SK-N-SH (cell line): ENCODE measurements at regions not wholly inside any gene's neighbourhood (a gene's known extent, or its start where the extent isn't known, plus 50 kb on each side); places are given as distances from the start of the nearest gene placed in this dataset.

Experiments
- CTCF ChIA-PET: fragments of 300-600, 350-600 bp; formaldehyde crosslinking; extraction: SDS; loops from one replicate; lab custom pipeline; 2021; lab: Yijun Ruan, JAX
- POLR2A ChIA-PET: fragments of 350-600 bp; sonication (Branson Sonifier 250); formaldehyde crosslinking; extraction: SDS; loops from one replicate; lab custom pipeline; 2020; ENCODE audit warnings: antibody characterized with exemption, inconsistent platforms; lab: Yijun Ruan, JAX
- DNase-seq: peaks from one replicate; pipeline ENCODE4 v3.0.0; 2012
- H2AFZ ChIP-seq: fragments of 200-600 bp; sonication (generic); 2 replicates; pipeline ENCODE4 v1.8.1; 2016; ENCODE audit warnings: antibody characterized with exemption, mild to moderate bottlenecking, low read depth
- H3F3A ChIP-seq: fragments of 200-600 bp; sonication (generic); replicated peaks from 2 replicates; pipeline ENCODE3; 2016; ENCODE audit warnings: antibody characterized with exemption, mild to moderate bottlenecking; ENCODE audit not compliant: insufficient read depth
- H3K27ac ChIP-seq, 2 experiments: fragments of 200-500 bp in 1 of 2; fragments of 200-600 bp in 1 of 2; sonication (Bioruptor generic) in 1 of 2; sonication (generic), shearing (Covaris generic) in 1 of 2; 2 replicates each; pipeline versions ENCODE4 v1.5.1 to v1.6.1; 2014 to 2016; ENCODE audit warnings: low read depth in 2 of 2, inconsistent platforms in 1 of 2, low read length in 1 of 2, mild to moderate bottlenecking in 1 of 2, mixed read lengths in 1 of 2
- H3K27me3 ChIP-seq: fragments of 200-600 bp; sonication (generic), shearing (Covaris generic); 2 replicates; pipeline ENCODE4 v1.6.1; 2016; ENCODE audit warnings: mixed run types; ENCODE audit not compliant: insufficient read depth
- H3K36me3 ChIP-seq, 2 experiments: fragments of 200-500 bp in 1 of 2; fragments of 200-600 bp in 1 of 2; sonication (Bioruptor generic) in 1 of 2; sonication (generic) in 1 of 2; replicated peaks in 1 of 2; 2 replicates each; pipeline versions ENCODE3 to v1.5.1; 2014 to 2016; ENCODE audit warnings: low read length in 1 of 2, mild to moderate bottlenecking in 1 of 2; ENCODE audit not compliant: insufficient read depth in 2 of 2, control insufficient read depth in 1 of 2
- H3K4me1 ChIP-seq, 2 experiments: fragments of 200-500 bp in 1 of 2; fragments of 200-600 bp in 1 of 2; sonication (Bioruptor generic) in 1 of 2; sonication (generic), shearing (Covaris generic) in 1 of 2; 2 replicates each; pipeline versions ENCODE4 v1.5.1 to v1.6.1; 2014 to 2016; ENCODE audit warnings: low read depth in 1 of 2, low read length in 1 of 2, mixed run types in 1 of 2; ENCODE audit not compliant: insufficient read depth in 2 of 2, control insufficient read depth in 1 of 2
- H3K4me2 ChIP-seq: fragments of 200-600 bp; sonication (generic), shearing (Covaris generic); 2 replicates; pipeline ENCODE4 v1.6.1; 2017; ENCODE audit warnings: mixed run types
- H3K4me3 ChIP-seq, 2 experiments: fragments of 200-500 bp in 1 of 2; fragments of 200-600 bp in 1 of 2; sonication (Bioruptor generic) in 1 of 2; sonication (generic), shearing (Covaris generic) in 1 of 2; 2 replicates each; pipeline versions ENCODE4 v1.5.1 to v1.8.1; 2014 to 2016; ENCODE audit warnings: low read depth in 2 of 2, inconsistent platforms in 1 of 2, low read length in 1 of 2, mild to moderate bottlenecking in 1 of 2, mixed read lengths in 1 of 2, moderate library complexity in 1 of 2
- H3K79me2 ChIP-seq: fragments of 200-600 bp; sonication (generic); 2 replicates; pipeline ENCODE4 v1.8.1; 2017; ENCODE audit warnings: mild to moderate bottlenecking; ENCODE audit not compliant: insufficient read depth
- H3K9ac ChIP-seq: fragments of 200-600 bp; sonication (generic); 2 replicates; pipeline ENCODE4 v1.6.1; 2017; ENCODE audit warnings: mixed run types
- H3K9me2 ChIP-seq: fragments of 200-600 bp; sonication (generic); 2 replicates; pipeline ENCODE4 v1.6.1; 2017; ENCODE audit warnings: mixed run types
- H3K9me3 ChIP-seq: fragments of 200-600 bp; sonication (generic); 2 replicates; pipeline ENCODE4 v1.6.1; 2017; ENCODE audit warnings: mixed run types, mild to moderate bottlenecking, moderate library complexity
- H4K20me1 ChIP-seq: fragments of 200-600 bp; sonication (generic); 2 replicates; pipeline ENCODE4 v1.6.1; 2017; ENCODE audit warnings: mild to moderate bottlenecking, mixed run types; ENCODE audit not compliant: insufficient read depth
- CTCF ChIP-seq: fragments of 200-600 bp; sonication (generic); IDR thresholded peaks from 2 replicates; pipeline ENCODE4 v1.6.1; 2017; ENCODE audit warnings: antibody characterized with exemption, mild to moderate bottlenecking, moderate library complexity
- ELF1 ChIP-seq: IDR thresholded peaks from 2 replicates; pipeline ENCODE4 v1.4.0; 2012
- EP300 ChIP-seq, 2 experiments: IDR thresholded peaks; 2 replicates each; pipeline versions ENCODE4 v1.4.0 to v1.6.1; 2012; ENCODE audit warnings: borderline replicate concordance in 1 of 2, low read depth in 1 of 2, low read length in 1 of 2
- EZH2phosphoT487 ChIP-seq: fragments of 200-600 bp; sonication (generic); IDR thresholded peaks from 2 replicates; pipeline ENCODE4 v1.6.1; 2017; ENCODE audit warnings: low read depth, mixed run types, mild to moderate bottlenecking, antibody characterized with exemption, moderate library complexity, borderline replicate concordance
- GABPA ChIP-seq: IDR thresholded peaks from 2 replicates; pipeline ENCODE4 v1.4.0; 2012; ENCODE audit warnings: low read depth, mild to moderate bottlenecking
- GATA2 ChIP-seq: sonication (generic); formaldehyde crosslinking; IDR thresholded peaks from 2 replicates; pipeline ENCODE4 v1.5.0; 2020; ENCODE audit warnings: mild to moderate bottlenecking, missing genetic modification reagents
- IRF3 ChIP-seq: fragments of 150-350 bp; IDR thresholded peaks from 2 replicates; pipeline ENCODE4 v1.6.1; 2016; ENCODE audit warnings: mild to moderate bottlenecking, low read depth, low read length
- JUND ChIP-seq: IDR thresholded peaks from 2 replicates; pipeline ENCODE4 v1.4.0; 2012
- MEF2A ChIP-seq: IDR thresholded peaks from 2 replicates; pipeline ENCODE4 v1.4.0; 2012; ENCODE audit warnings: low read depth, borderline replicate concordance
- MXI1 ChIP-seq: IDR thresholded peaks from 2 replicates; pipeline ENCODE4 v1.6.1; 2012; ENCODE audit warnings: mild to moderate bottlenecking, low read depth, low read length, improper control_type of control experiment
- NFIC ChIP-seq: IDR thresholded peaks from 2 replicates; pipeline ENCODE4 v1.4.0; 2012; ENCODE audit warnings: borderline replicate concordance
- RAD21 ChIP-seq: IDR thresholded peaks from 2 replicates; pipeline ENCODE4 v1.6.1; 2012; ENCODE audit warnings: mild to moderate bottlenecking, low read length
- SIN3A ChIP-seq: IDR thresholded peaks from 2 replicates; pipeline ENCODE4 v1.6.1; 2012; ENCODE audit warnings: low read depth, mild to moderate bottlenecking, low read length, moderate library complexity, borderline replicate concordance
- YY1 ChIP-seq: IDR thresholded peaks from 2 replicates; pipeline ENCODE4 v1.4.0; 2012; ENCODE audit warnings: low read depth, mild to moderate bottlenecking
- ZBTB33 ChIP-seq: IDR thresholded peaks from 2 replicates; pipeline ENCODE4 v1.4.0; 2012; ENCODE audit warnings: low read depth, borderline replicate concordance
- WGBS: methylation state at CpG from one replicate; pipeline ENCODE4 v1.1.6; 2017; ENCODE audit warnings: low lambda C conversion rate; 5-methylcytosine and 5-hydroxymethylcytosine counted together
- TF ChIP-seq, protein P1 (sequence below): IDR thresholded peaks from 2 replicates; pipeline ENCODE4 v1.6.1; 2012; ENCODE audit warnings: mild to moderate bottlenecking, low read depth, low read length, moderate library complexity

GRCh38 chr6:165782134-165782533 is 119.1 kb upstream of the PDE10A start:
- Histone ChIP-seq H3K36me3 (no peaks in the 10 kb centered on the region), H3K4me2 (no peak overlapping the region), H3K79me2 (no peaks in the 10 kb centered on the region), H3K9ac (no peak overlapping the region), H3K27me3 (no peaks in the 10 kb centered on the region), H4K20me1 (no peaks in the 10 kb centered on the region), H3K4me1 (no peaks in the 10 kb centered on the region), H3K27ac (no peak overlapping the region), H3F3A (no peaks in the 10 kb centered on the region), H3K9me3 (no peaks in the 10 kb centered on the region), H3K9me2 (no peaks in the 10 kb centered on the region), H3K4me3 (no peak overlapping the region), H2AFZ (no peak overlapping the region)
- DNase-seq: no peak
- 36% methylated on average over 8 of the region's 8 CpGs for WGBS
- TF ChIP-seq EZH2phosphoT487 (no peak), SIN3A (no peak), ELF1 (no peak), RAD21 (no peak), GATA2 (CRISPR knock-in tag) (no peak), GABPA (no peak)
- TF ChIP-seq, protein P1, sequence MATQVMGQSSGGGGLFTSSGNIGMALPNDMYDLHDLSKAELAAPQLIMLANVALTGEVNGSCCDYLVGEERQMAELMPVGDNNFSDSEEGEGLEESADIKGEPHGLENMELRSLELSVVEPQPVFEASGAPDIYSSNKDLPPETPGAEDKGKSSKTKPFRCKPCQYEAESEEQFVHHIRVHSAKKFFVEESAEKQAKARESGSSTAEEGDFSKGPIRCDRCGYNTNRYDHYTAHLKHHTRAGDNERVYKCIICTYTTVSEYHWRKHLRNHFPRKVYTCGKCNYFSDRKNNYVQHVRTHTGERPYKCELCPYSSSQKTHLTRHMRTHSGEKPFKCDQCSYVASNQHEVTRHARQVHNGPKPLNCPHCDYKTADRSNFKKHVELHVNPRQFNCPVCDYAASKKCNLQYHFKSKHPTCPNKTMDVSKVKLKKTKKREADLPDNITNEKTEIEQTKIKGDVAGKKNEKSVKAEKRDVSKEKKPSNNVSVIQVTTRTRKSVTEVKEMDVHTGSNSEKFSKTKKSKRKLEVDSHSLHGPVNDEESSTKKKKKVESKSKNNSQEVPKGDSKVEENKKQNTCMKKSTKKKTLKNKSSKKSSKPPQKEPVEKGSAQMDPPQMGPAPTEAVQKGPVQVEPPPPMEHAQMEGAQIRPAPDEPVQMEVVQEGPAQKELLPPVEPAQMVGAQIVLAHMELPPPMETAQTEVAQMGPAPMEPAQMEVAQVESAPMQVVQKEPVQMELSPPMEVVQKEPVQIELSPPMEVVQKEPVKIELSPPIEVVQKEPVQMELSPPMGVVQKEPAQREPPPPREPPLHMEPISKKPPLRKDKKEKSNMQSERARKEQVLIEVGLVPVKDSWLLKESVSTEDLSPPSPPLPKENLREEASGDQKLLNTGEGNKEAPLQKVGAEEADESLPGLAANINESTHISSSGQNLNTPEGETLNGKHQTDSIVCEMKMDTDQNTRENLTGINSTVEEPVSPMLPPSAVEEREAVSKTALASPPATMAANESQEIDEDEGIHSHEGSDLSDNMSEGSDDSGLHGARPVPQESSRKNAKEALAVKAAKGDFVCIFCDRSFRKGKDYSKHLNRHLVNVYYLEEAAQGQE: no peak
- ChIA-PET CTCF (interaction anchor here (1.6 kb wide), 1 partner anchor 108 kb away, joined by 3 read pairs; no protein-coding TSS in a partner anchor), POLR2A (no interaction called here)

DNA sequence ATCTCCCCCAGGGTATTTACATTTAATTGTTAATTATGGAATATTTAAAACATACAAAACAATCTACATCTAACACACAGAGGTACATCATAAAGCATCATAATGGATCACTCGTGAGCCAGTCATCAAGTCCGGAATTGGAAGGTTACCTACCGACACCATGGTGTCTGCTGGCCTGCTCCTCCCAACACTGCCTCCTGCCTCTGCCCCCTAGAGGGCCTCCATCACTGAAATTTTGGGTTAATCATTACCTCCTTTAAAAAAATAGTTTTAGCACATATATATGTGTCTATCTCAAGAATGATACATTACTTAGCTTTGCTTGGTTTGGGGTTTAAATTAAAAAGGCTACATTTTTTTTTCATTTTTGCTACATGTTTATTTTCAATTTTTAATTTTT is 114.6 kb upstream of the PDE10A start:
- 55% methylated on average over 3 of the region's 3 CpGs for WGBS
- no peaks in the 10 kb centered on the region for H3K79me2 ChIP-seq
- no peak overlapping the region for H3K4me3 ChIP-seq
- DNase-seq: no peak
- H3K9ac ChIP-seq: no peak overlapping the region
- H3K4me2 ChIP-seq: no peak overlapping the region
- no peaks in the 10 kb centered on the region; the same call in 1 of the 2 replicates for H3K27me3 ChIP-seq
- POLR2A ChIA-PET: no interaction called here
- no peaks in the 10 kb centered on the region for H3K9me2 ChIP-seq
- H3F3A ChIP-seq: no peaks in the 10 kb centered on the region
- CTCF ChIA-PET: no interaction called here
- no peaks in the 10 kb centered on the region for H3K36me3 ChIP-seq
- H3K4me1 ChIP-seq: peaks cover 0 to 2% of the 10 kb centered on the region in 2 experiments; a peak in 2 of 4 replicates
- no peaks in the 10 kb centered on the region for H4K20me1 ChIP-seq
- H3K9me3 ChIP-seq: peaks cover 6% of the 10 kb centered on the region; the same call in 1 of the 2 replicates
- H2AFZ ChIP-seq: no peak overlapping the region
- H3K27ac ChIP-seq: no peak overlapping the region
- no peak for TF ChIP-seq SIN3A
- no peak for TF ChIP-seq EP300 (IDR thresholded peaks at IDR 0.05; ENCODE audit: borderline replicate concordance in 1 of 2, low read depth in 1 of 2, low read length in 1 of 2)
- TF ChIP-seq MEF2A: no peak
- TF ChIP-seq CTCF: no peak
- TF ChIP-seq ELF1: no peak
- TF ChIP-seq YY1: no peak
- TF ChIP-seq ZBTB33: no peak
- no peak for TF ChIP-seq GABPA
- TF ChIP-seq NFIC: no peak
- TF ChIP-seq MXI1: no peak
- TF ChIP-seq JUND: no peak
- no peak for TF ChIP-seq IRF3
